Upper lobe of left lung (tissue), 6 donors: ENCODE measurements at regions not wholly inside any gene's neighbourhood (a gene's known extent, or its start where the extent isn't known, plus 50 kb on each side); places are given as distances from the start of the nearest gene placed in this dataset.

Experiments used
- ATAC-seq, 2 donors: fragments of 200-7000 bp; cut with Tn5 transposase; one replicate each; pipeline ENCODE4 v1.9.1; 2022; ENCODE audit warnings: mild to moderate bottlenecking in 2 of 2, moderate library complexity in 2 of 2; ENCODE audit not compliant: low FRiP score in 2 of 2
- DNase-seq, 2 donors: peaks; one replicate each; pipeline ENCODE4 v3.0.0-alpha.2; 2019 to 2020
- H3K27ac ChIP-seq, 4 donors: fragments of 200-600 bp; sonication (generic); one replicate each; pipeline ENCODE4 v1.5.1; 2016 to 2019
- H3K27me3 ChIP-seq, 4 donors: fragments of 200-600 bp; sonication (generic); one replicate each; pipeline ENCODE4 v1.5.1; 2017 to 2019
- H3K36me3 ChIP-seq, 4 donors: fragments of 200-600 bp; sonication (generic); one replicate each; pipeline ENCODE4 v1.5.1; 2016 to 2019
- H3K4me1 ChIP-seq, 4 donors: fragments of 200-600 bp; sonication (generic); one replicate each; pipeline ENCODE4 v1.5.1; 2018 to 2019
- H3K4me3 ChIP-seq, 4 donors: fragments of 200-600 bp; sonication (generic); one replicate each; pipeline ENCODE4 v1.5.1; 2017 to 2019; ENCODE audit warnings: mild to moderate bottlenecking in 2 of 4, moderate library complexity in 1 of 4
- H3K9me3 ChIP-seq, 4 donors: fragments of 200-600 bp; sonication (generic); one replicate each; pipeline ENCODE4 v1.5.1; 2018 to 2019
- CTCF ChIP-seq, 6 experiments: fragments of 450-650 bp in 4 of 6; fragments of 200-600 bp in 2 of 6; sonication (generic) in 2 of 6; IDR thresholded peaks; one replicate each; pipeline ENCODE4 v1.5.1; 2016 to 2019; ENCODE audit warnings: antibody characterized with exemption in 6 of 6
- EP300 ChIP-seq, 4 donors: sonication (generic); formaldehyde crosslinking; IDR thresholded peaks; one replicate each; pipeline ENCODE4 v1.5.1; 2017; ENCODE audit warnings: antibody characterized with exemption in 4 of 4, control low read depth in 2 of 4
- POLR2A ChIP-seq, 4 donors: fragments of 450-650 bp; IDR thresholded peaks; one replicate each; pipeline ENCODE4 v1.5.1; 2016 to 2017; ENCODE audit warnings: antibody characterized with exemption in 4 of 4, mild to moderate bottlenecking in 2 of 4
- POLR2AphosphoS5 ChIP-seq, 2 donors: sonication (generic); formaldehyde crosslinking; IDR thresholded peaks; one replicate each; pipeline ENCODE4 v1.5.1; 2017; ENCODE audit warnings: antibody characterized with exemption in 2 of 2
- WGBS, 2 donors: methylation state at CpG; one replicate each; pipeline ENCODE4 v1.1.5; 2017 to 2018; 5-methylcytosine and 5-hydroxymethylcytosine counted together
- donor health status: DM: no; HTN: no; CAD: no; lungs with moderate emphysema.
- donor health status: DM: no; HTN: yes; CAD: no; lungs with severe emphysema.

DNA sequence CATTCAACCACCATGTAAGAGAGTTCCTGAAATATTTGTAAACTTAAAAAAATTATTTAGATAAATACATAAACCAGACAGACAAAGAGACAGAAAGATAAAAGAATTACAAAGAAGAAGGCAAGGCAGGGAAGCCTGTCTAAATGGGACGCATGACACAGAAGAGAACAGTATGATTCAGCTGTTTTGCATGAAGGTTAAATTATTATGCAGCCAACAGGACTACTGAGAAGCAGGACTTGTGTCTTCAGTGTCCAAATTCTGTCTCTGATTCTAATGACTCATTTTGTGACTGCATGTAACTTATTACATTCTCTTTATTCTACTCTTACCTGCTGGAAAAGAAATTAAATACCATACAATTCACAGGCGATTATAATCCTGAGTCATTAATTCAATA is 340.4 kb upstream of the KCNMB2 start:
- no peak overlapping the region for H3K27ac ChIP-seq
- 63 to 73% methylated on average over 2 of the region's 2 CpGs for WGBS, 2 donors
- DNase-seq (no peak), ATAC-seq (peak in 1 of 2 donors; percentile 79)
- H3K27me3 ChIP-seq = no peaks in the 10 kb centered on the region
- no peak overlapping the region for H3K4me3 ChIP-seq
- no peaks in the 10 kb centered on the region for H3K9me3 ChIP-seq
- H3K36me3 ChIP-seq = no peaks in the 10 kb centered on the region
- H3K4me1 ChIP-seq = no peaks in the 10 kb centered on the region
- no peak for TF ChIP-seq POLR2AphosphoS5 (IDR thresholded peaks at IDR 0.05)
- TF ChIP-seq CTCF (IDR thresholded peaks at IDR 0.05) = no peak
- TF ChIP-seq POLR2A (IDR thresholded peaks at IDR 0.05) = no peak
- no peak for TF ChIP-seq EP300 (IDR thresholded peaks at IDR 0.05)

GRCh38 chr3:178198329-178198728 is 337.9 kb upstream of the KCNMB2 start:
- no peak overlapping the region for H3K4me3 ChIP-seq
- WGBS, 2 donors = 74 to 89% methylated on average over 1 of the region's 1 CpG
- TF ChIP-seq EP300 (IDR thresholded peaks at IDR 0.05) = no peak
- no peak overlapping the region for H3K27ac ChIP-seq
- H3K9me3 ChIP-seq = no peaks in the 10 kb centered on the region
- no peaks in the 10 kb centered on the region for H3K36me3 ChIP-seq
- no peaks in the 10 kb centered on the region for H3K27me3 ChIP-seq
- ATAC-seq (no peak), DNase-seq (no peak)
- H3K4me1 ChIP-seq = no peaks in the 10 kb centered on the region

GRCh38 chr3:178200316-178200715 is 335.9 kb upstream of the KCNMB2 start:
- no peak for DNase-seq
- H3K4me1 ChIP-seq = no peaks in the 10 kb centered on the region
- no peak overlapping the region for H3K27ac ChIP-seq
- no peak for ATAC-seq
- no peak overlapping the region for H3K4me3 ChIP-seq
- no peaks in the 10 kb centered on the region for H3K36me3 ChIP-seq
- TF ChIP-seq CTCF (IDR thresholded peaks at IDR 0.05) = no peak
- no peak for TF ChIP-seq EP300 (IDR thresholded peaks at IDR 0.05)
- no peak for TF ChIP-seq POLR2A (IDR thresholded peaks at IDR 0.05)
- TF ChIP-seq POLR2AphosphoS5 (IDR thresholded peaks at IDR 0.05) = no peak
- H3K27me3 ChIP-seq = no peaks in the 10 kb centered on the region
- WGBS, 2 donors = 93 to 95% methylated on average over 5 of the region's 5 CpGs
- H3K9me3 ChIP-seq = no peaks in the 10 kb centered on the region

DNA sequence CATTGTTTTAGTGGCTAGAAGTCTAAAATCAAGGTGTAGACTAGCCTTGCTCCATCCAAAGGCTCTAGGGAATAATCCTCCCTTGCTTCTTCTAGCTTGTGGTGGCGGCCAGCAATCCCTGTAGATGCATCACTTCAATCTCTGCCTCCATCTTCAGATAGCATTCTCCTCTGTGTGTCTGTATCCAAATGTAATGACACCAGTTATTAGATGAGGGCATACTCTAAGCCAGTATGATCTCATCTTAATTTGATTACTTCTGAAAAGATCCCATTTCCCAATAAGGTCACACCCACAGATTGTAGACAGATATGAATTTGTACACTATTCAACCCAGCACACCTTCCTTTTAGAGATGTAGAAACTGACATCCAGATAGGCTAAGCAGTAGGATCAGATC is 334.5 kb upstream of the KCNMB2 start:
- ATAC-seq (peak in 1 of 2 donors; percentile 28), DNase-seq (no peak)
- no peaks in the 10 kb centered on the region for H3K36me3 ChIP-seq
- no peak overlapping the region for H3K27ac ChIP-seq
- H3K9me3 ChIP-seq = no peaks in the 10 kb centered on the region
- no peaks in the 10 kb centered on the region for H3K27me3 ChIP-seq
- 100% methylated on average over 1 of the region's 1 CpG for WGBS, 2 donors
- no peaks in the 10 kb centered on the region for H3K4me1 ChIP-seq
- H3K4me3 ChIP-seq = no peak overlapping the region
- TF ChIP-seq CTCF (IDR thresholded peaks at IDR 0.05) (no peak), POLR2A (IDR thresholded peaks at IDR 0.05) (no peak), POLR2AphosphoS5 (IDR thresholded peaks at IDR 0.05) (no peak), EP300 (IDR thresholded peaks at IDR 0.05) (no peak)

DNA sequence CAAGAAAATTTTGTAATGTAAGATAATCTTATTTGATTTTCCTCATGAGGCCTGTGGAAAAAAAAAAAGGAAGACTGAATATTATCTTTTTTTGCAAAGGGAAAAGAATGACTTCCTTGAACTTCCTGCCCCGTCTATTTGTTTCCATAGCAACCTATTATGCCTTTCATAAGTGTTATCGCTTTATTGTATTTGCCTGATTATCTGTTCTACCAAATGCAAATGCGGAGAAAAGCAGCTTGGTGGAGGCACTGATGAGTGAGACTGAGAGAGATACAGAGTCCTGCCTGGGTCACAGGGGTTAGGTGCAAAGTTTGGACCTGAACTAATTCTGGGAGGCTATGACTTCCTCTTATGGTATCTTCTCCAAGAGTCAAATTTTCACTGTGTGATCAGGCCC is 334.0 kb upstream of the KCNMB2 start:
- H3K36me3 ChIP-seq = no peaks in the 10 kb centered on the region
- no peak for ATAC-seq
- H3K27ac ChIP-seq = no peak overlapping the region
- no peaks in the 10 kb centered on the region for H3K4me1 ChIP-seq
- H3K4me3 ChIP-seq = no peak overlapping the region
- H3K9me3 ChIP-seq = no peaks in the 10 kb centered on the region
- 29 to 41% methylated on average over 3 of the region's 3 CpGs for WGBS, 2 donors
- TF ChIP-seq POLR2A (IDR thresholded peaks at IDR 0.05) (no peak), EP300 (IDR thresholded peaks at IDR 0.05) (no peak), POLR2AphosphoS5 (IDR thresholded peaks at IDR 0.05) (no peak), CTCF (IDR thresholded peaks at IDR 0.05) (no peak)
- no peak for DNase-seq
- no peaks in the 10 kb centered on the region for H3K27me3 ChIP-seq
